ENCODE measurements at regions not wholly inside any gene's neighbourhood (a gene's known extent, or its start where the extent isn't known, plus 50 kb on each side); places are given as distances from the start of the nearest gene placed in this dataset.

DNA sequence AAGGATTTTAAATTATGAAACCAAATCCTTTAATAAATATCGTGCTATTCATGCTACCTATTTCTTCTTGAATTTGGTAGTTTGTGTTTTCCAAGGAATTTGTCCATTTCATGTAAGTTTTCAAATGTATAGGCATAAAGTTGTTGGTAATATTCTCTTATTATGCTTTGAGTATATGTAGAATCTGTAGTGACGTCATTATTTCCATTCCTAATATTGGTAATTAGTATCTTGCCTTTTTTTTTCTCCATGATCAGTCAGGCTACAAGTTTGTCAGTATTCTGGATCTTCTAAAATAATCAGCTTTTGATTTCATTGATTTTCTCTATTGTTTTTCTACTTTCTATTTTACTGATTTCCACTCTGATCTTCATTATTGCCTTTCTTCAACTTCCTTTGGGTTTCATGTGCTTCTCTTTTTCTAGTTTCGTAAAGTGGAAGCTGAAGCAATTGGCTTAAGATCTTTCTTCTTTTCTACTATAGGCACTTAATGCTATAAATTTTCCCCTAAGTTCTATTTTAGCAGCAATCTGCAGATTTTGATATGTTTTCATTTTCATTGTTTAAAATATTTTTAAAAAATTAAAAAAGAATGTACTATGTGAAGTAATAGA is 156.5 kb upstream of the HDAC9 start:
- TF ChIP-seq, protein P1, sequence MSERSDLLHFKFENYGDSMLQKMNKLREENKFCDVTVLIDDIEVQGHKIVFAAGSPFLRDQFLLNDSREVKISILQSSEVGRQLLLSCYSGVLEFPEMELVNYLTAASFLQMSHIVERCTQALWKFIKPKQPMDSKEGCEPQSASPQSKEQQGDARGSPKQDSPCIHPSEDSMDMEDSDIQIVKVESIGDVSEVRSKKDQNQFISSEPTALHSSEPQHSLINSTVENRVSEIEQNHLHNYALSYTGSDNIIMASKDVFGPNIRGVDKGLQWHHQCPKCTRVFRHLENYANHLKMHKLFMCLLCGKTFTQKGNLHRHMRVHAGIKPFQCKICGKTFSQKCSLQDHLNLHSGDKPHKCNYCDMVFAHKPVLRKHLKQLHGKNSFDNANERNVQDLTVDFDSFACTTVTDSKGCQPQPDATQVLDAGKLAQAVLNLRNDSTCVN (tag by site-specific recombination; optimal IDR thresholded peaks at IDR 0.05): no peak
- TF ChIP-seq ZBTB1 (tag by site-specific recombination; IDR thresholded peaks at IDR 0.05): no peak
- TF ChIP-seq YY1 (tag by site-specific recombination; IDR thresholded peaks at IDR 0.05): no peak
- TF ChIP-seq, protein P2, sequence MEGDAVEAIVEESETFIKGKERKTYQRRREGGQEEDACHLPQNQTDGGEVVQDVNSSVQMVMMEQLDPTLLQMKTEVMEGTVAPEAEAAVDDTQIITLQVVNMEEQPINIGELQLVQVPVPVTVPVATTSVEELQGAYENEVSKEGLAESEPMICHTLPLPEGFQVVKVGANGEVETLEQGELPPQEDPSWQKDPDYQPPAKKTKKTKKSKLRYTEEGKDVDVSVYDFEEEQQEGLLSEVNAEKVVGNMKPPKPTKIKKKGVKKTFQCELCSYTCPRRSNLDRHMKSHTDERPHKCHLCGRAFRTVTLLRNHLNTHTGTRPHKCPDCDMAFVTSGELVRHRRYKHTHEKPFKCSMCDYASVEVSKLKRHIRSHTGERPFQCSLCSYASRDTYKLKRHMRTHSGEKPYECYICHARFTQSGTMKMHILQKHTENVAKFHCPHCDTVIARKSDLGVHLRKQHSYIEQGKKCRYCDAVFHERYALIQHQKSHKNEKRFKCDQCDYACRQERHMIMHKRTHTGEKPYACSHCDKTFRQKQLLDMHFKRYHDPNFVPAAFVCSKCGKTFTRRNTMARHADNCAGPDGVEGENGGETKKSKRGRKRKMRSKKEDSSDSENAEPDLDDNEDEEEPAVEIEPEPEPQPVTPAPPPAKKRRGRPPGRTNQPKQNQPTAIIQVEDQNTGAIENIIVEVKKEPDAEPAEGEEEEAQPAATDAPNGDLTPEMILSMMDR (tag by site-specific recombination; IDR thresholded peaks at IDR 0.05): no peak
- TF ChIP-seq ZNF555 (tag by site-specific recombination; conservative IDR thresholded peaks at IDR 0.05): no peak
- no peak for TF ChIP-seq ZBTB21 (tag by site-specific recombination; IDR thresholded peaks at IDR 0.05)
- no peak for TF ChIP-seq GFI1B (tag by site-specific recombination; IDR thresholded peaks at IDR 0.05)
- TF ChIP-seq, protein P3, sequence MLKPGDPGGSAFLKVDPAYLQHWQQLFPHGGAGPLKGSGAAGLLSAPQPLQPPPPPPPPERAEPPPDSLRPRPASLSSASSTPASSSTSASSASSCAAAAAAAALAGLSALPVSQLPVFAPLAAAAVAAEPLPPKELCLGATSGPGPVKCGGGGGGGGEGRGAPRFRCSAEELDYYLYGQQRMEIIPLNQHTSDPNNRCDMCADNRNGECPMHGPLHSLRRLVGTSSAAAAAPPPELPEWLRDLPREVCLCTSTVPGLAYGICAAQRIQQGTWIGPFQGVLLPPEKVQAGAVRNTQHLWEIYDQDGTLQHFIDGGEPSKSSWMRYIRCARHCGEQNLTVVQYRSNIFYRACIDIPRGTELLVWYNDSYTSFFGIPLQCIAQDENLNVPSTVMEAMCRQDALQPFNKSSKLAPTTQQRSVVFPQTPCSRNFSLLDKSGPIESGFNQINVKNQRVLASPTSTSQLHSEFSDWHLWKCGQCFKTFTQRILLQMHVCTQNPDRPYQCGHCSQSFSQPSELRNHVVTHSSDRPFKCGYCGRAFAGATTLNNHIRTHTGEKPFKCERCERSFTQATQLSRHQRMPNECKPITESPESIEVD (tag by site-specific recombination; IDR thresholded peaks at IDR 0.05): no peak
- TF ChIP-seq ZNF394 (tag by site-specific recombination; IDR thresholded peaks at IDR 0.05; ENCODE audit: borderline replicate concordance): no peak
- TF ChIP-seq ZNF670 (tag by site-specific recombination; IDR thresholded peaks at IDR 0.05; ENCODE audit: low read depth): no peak
- TF ChIP-seq ZNF776 (tag by site-specific recombination; IDR thresholded peaks at IDR 0.05; ENCODE audit: borderline replicate concordance): no peak
- TF ChIP-seq, protein P4, sequence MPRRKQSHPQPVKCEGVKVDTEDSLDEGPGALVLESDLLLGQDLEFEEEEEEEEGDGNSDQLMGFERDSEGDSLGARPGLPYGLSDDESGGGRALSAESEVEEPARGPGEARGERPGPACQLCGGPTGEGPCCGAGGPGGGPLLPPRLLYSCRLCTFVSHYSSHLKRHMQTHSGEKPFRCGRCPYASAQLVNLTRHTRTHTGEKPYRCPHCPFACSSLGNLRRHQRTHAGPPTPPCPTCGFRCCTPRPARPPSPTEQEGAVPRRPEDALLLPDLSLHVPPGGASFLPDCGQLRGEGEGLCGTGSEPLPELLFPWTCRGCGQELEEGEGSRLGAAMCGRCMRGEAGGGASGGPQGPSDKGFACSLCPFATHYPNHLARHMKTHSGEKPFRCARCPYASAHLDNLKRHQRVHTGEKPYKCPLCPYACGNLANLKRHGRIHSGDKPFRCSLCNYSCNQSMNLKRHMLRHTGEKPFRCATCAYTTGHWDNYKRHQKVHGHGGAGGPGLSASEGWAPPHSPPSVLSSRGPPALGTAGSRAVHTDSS (tag by site-specific recombination; IDR thresholded peaks at IDR 0.05): no peak
- no peak for TF ChIP-seq ZNF114 (tag by site-specific recombination; IDR thresholded peaks at IDR 0.05)
- TF ChIP-seq ZNF558 (tag by site-specific recombination; IDR thresholded peaks at IDR 0.05): no peak
